KMS-11 (cell line): ENCODE measurements at regions not wholly inside any gene's neighbourhood (a gene's known extent, or its start where the extent isn't known, plus 50 kb on each side); places are given as distances from the start of the nearest gene placed in this dataset.
A peak's percentile ranks its signal among the peaks of the same experiment; 100 is the strongest.

Experiments
- H2AFZ ChIP-seq: fragments of 200-600 bp; sonication (generic); 2 replicates; pipeline ENCODE4 v1.6.1; 2016; ENCODE audit warnings: antibody characterized with exemption, mixed run types, low read depth
- H3K27ac ChIP-seq: fragments of 200-600 bp; sonication (generic); 2 replicates; pipeline ENCODE4 v1.6.1; 2016; ENCODE audit warnings: mild to moderate bottlenecking, mixed run types
- H3K27me3 ChIP-seq: fragments of 200-600 bp; sonication (generic); 2 replicates; pipeline ENCODE4 v1.6.1; 2017; ENCODE audit warnings: mild to moderate bottlenecking, low read depth, mixed run types, moderate library complexity; ENCODE audit not compliant: insufficient read depth
- H3K36me3 ChIP-seq: fragments of 200-600 bp; sonication (generic); 2 replicates; pipeline ENCODE4 v1.6.1; 2017; ENCODE audit warnings: mild to moderate bottlenecking, mixed run types; ENCODE audit not compliant: insufficient read depth
- H3K4me1 ChIP-seq: fragments of 200-600 bp; sonication (generic); 2 replicates; pipeline ENCODE4 v1.6.1; 2016; ENCODE audit warnings: mild to moderate bottlenecking, low read depth, mixed run types; ENCODE audit not compliant: poor library complexity, severe bottlenecking
- H3K4me2 ChIP-seq: fragments of 200-600 bp; sonication (generic); 2 replicates; pipeline ENCODE4 v1.7.0; 2016; ENCODE audit warnings: mild to moderate bottlenecking, mixed run types
- H3K4me3 ChIP-seq: fragments of 200-600 bp; sonication (generic); IDR thresholded peaks from 2 replicates; pipeline ENCODE4 v1.6.1; 2017; ENCODE audit warnings: low read depth, low read length, mixed read lengths; ENCODE audit not compliant: insufficient read depth
- H3K79me2 ChIP-seq: fragments of 200-600 bp; sonication (generic); 2 replicates; pipeline ENCODE4 v1.6.1; 2016; ENCODE audit warnings: low read depth, mixed run types; ENCODE audit not compliant: insufficient read depth
- H3K9ac ChIP-seq: fragments of 200-600 bp; sonication (generic); 2 replicates; pipeline ENCODE4 v1.6.1; 2016; ENCODE audit warnings: mild to moderate bottlenecking, mixed run types
- H4K20me1 ChIP-seq: fragments of 200-600 bp; sonication (generic); 2 replicates; pipeline ENCODE4 v1.6.1; 2016; ENCODE audit warnings: mild to moderate bottlenecking, mixed run types; ENCODE audit not compliant: insufficient read depth
- CTCF ChIP-seq: fragments of 200-600 bp; sonication (generic); conservative IDR thresholded peaks from 2 replicates; pipeline ENCODE4 v1.6.1; 2017; ENCODE audit warnings: low read depth, mild to moderate bottlenecking, antibody characterized with exemption, low read length, moderate library complexity, mixed read lengths

GRCh38 chr13:50629497-50629896 lies 214.0 kb downstream of the DLEU7 start:
- H3K4me1 ChIP-seq, result peaks cover 2% of the 10 kb centered on the region
- no peaks in the 10 kb centered on the region for H3K36me3 ChIP-seq
- no peak overlapping the region for H3K4me2 ChIP-seq
- no peak overlapping the region for H2AFZ ChIP-seq
- no peak overlapping the region for H3K9ac ChIP-seq
- no peaks in the 10 kb centered on the region for H3K27me3 ChIP-seq
- no peak overlapping the region for H3K27ac ChIP-seq
- no peaks in the 10 kb centered on the region for H3K79me2 ChIP-seq
- no peak overlapping the region for H3K4me3 ChIP-seq
- no peaks in the 10 kb centered on the region for H4K20me1 ChIP-seq
- no peak for TF ChIP-seq CTCF

DNA sequence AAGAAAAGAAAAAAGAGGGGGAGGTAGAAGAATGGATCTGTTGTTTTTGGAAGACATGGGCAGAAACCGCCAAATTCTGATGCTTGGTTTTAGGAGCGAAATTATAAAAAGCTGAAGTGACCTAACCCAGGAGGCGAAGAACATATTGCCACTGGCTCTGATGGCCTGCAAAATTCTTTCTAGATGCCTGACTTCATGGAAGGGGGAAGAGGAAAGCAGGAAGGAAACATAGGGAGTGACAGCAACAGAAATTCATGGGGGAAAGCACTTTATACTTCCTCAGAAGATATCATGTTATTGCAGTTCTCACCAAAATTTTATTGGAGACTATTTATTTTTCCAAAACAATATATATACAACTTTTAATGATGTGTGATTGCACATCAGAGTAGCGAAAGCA lies 213.5 kb downstream of the DLEU7 start:
- no peaks in the 10 kb centered on the region for H3K27me3 ChIP-seq
- no peaks in the 10 kb centered on the region for H3K79me2 ChIP-seq
- H3K36me3 ChIP-seq, result no peaks in the 10 kb centered on the region
- no peaks in the 10 kb centered on the region for H4K20me1 ChIP-seq
- peaks cover 7% of the 10 kb centered on the region for H3K4me1 ChIP-seq
- H3K27ac ChIP-seq, result no peak overlapping the region
- no peak overlapping the region for H3K4me3 ChIP-seq
- no peak overlapping the region for H2AFZ ChIP-seq
- TF ChIP-seq CTCF, result no peak
- no peak overlapping the region for H3K9ac ChIP-seq
- no peak overlapping the region for H3K4me2 ChIP-seq

GRCh38 chr13:50631041-50631440 lies 212.5 kb downstream of the DLEU7 start:
- Histone ChIP-seq H3K27ac (no peak overlapping the region), H3K79me2 (no peaks in the 10 kb centered on the region), H4K20me1 (no peaks in the 10 kb centered on the region), H3K27me3 (no peaks in the 10 kb centered on the region), H3K36me3 (no peaks in the 10 kb centered on the region), H3K4me1 (peaks cover 18% of the 10 kb centered on the region), H3K4me3 (no peak overlapping the region), H3K4me2 (no peak overlapping the region), H2AFZ (no peak overlapping the region), H3K9ac (no peak overlapping the region)
- TF ChIP-seq CTCF, result no peak

DNA sequence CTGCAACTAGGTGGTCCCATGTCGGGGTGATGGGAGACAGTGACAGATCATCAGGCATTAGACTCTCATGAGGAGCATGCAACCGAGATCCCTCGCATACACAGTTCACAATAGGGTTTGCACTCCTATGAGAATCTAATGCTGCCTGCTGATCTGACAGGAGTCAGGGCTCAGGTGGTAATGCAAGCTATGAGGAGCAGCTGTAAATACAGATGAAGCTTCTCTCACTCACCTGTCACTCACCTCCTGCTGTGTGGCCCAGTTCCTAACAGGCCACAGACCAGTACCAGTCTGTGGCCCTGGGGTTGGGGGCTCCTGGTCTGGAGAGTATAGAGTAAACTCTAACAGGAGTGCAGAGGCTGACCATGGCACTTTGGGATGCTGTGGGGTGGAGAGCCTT lies 209.2 kb downstream of the DLEU7 start:
- Histone ChIP-seq H4K20me1 (no peaks in the 10 kb centered on the region), H3K4me2 (no peak overlapping the region; the same call in 1 of the 2 replicates), H2AFZ (no peak overlapping the region), H3K9ac (no peak overlapping the region), H3K4me3 (no peak overlapping the region), H3K79me2 (no peaks in the 10 kb centered on the region), H3K27me3 (no peaks in the 10 kb centered on the region), H3K27ac (no peak overlapping the region), H3K36me3 (no peaks in the 10 kb centered on the region), H3K4me1 (peaks cover 30% of the 10 kb centered on the region)
- no peak for TF ChIP-seq CTCF

GRCh38 chr13:50635504-50635903 lies 208.0 kb downstream of the DLEU7 start:
- peak overlapping the region; percentile 55 for H3K4me2 ChIP-seq
- H2AFZ ChIP-seq, result peak overlapping the region; percentile 28
- no peaks in the 10 kb centered on the region for H3K36me3 ChIP-seq
- H4K20me1 ChIP-seq, result no peaks in the 10 kb centered on the region
- H3K4me1 ChIP-seq, result peaks cover 30% of the 10 kb centered on the region
- H3K79me2 ChIP-seq, result no peaks in the 10 kb centered on the region
- no peaks in the 10 kb centered on the region for H3K27me3 ChIP-seq
- TF ChIP-seq CTCF, result no peak
- H3K9ac ChIP-seq, result no peak overlapping the region
- no peak overlapping the region for H3K4me3 ChIP-seq
- peak overlapping the region; percentile 48 for H3K27ac ChIP-seq
